ENCODE measurements at regions not wholly inside any gene's neighbourhood (a gene's known extent, or its start where the extent isn't known, plus 50 kb on each side); places are given as distances from the start of the nearest gene placed in this dataset.

DNA sequence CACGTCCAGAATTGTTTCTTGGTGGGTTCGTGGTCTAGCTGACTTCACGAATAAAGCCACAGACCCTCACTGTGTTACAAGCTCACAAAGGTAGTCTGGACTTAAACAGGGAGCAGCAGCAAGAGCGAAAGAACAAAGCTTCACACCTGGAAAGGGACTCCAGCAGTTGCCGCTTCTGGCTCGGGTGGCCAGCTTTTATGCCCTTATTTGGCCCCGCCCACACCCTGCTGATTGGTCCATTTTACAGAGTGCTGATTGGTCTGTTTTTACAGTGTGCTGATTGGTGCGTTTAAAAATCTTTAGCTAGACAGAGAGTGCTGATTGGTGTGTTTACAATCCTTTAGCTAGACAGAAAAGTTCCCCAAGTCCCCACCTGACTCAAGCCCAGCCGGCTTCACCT lies 194.2 kb upstream of the NDN start:
- in situ Hi-C loops (cut with HindIII; ENCODE audit: low pct_unique_long_range_greater_than_20kb, low sequenced_read_pairs): no loop called here
- no peak for DNase-seq (ENCODE audit: low read depth)

DNA sequence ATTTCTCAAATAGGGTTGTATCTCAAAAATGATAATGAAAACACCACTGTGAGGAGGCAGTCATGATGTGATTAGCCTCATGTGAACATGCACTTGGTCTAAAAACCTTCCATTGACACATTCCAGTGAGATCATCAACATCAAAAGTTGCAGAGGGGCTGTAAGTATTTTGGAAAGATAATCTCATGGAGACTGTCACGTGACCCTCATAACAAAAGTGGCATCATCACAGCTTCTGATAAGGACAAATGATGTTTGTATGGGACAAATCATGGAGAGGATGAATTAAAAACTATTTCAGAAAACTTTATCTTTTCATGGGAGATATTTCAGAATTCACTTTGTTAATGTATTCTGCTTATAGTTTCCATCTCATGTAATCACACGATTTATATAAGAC lies 203.1 kb upstream of the NDN start:
- in situ Hi-C loops (cut with HindIII; ENCODE audit: low pct_unique_long_range_greater_than_20kb, low sequenced_read_pairs): no loop called here
- DNase-seq (ENCODE audit: low read depth): no peak

DNA sequence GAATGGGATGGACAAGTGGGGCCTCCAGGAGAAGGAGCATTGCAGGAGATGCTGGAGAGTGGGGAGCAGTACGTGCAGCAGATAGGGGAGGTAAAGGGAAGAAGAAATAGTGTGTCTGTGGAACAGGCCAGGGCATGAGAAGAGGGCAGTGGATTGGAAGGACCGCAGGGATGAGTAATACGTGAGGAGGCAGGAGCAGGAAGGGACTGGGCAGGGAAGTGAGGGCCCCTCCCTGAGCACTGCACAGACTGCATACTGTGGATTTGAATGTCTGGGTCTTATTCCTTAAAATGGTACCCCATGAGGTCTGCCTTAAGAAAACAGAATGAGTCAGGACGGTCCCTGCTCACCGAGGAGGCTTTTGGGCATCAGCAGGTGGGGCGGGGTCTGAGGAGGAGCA lies 210.0 kb upstream of the NDN start:
- in situ Hi-C loops (cut with HindIII; ENCODE audit: low pct_unique_long_range_greater_than_20kb, low sequenced_read_pairs): no loop called here
- DNase-seq (ENCODE audit: low read depth): no peak

DNA sequence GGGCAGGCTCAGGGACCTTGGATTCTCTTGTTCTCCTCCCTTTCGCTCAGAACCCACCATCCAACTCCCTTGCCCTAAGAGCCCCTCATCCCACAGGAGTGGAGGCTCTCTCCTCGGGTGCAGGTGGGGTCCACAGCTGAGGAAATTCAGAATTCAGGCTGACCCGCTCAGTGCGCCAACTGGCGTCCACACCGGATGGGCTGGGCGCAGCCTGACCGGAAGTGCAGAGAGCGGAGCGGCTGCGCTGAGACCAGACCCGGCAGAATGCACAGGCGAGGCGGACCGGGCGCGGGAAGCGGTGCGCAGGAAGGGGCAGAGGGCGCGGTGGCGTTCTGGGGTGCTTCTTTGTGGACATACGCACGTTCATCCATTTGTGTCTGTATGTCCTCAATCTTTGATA lies 210.4 kb upstream of the NDN start:
- no peak for DNase-seq (ENCODE audit: low read depth)
- in situ Hi-C loops (cut with HindIII; ENCODE audit: low pct_unique_long_range_greater_than_20kb, low sequenced_read_pairs): no loop called here

DNA sequence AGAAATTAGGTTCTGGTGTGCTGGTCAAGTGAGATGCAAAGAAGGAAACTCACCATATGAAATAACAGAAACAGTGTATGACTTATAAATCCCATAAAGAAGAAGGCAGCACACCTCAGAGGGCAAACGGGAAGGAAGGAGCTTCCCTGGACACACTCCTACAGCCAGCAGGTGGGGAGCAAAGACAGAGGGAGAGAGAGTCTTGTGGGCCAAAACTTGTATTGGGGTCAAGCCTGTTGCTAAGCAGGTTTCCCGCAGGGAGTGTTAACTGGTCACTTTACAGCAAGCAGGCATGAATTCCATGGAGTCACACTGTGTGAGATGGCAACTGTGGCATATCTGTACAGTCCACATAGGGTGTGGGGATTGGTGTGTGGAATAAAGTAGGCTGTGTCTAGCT lies 222.9 kb upstream of the NDN start:
- in situ Hi-C loops (cut with HindIII; ENCODE audit: low pct_unique_long_range_greater_than_20kb, low sequenced_read_pairs): no loop called here
- DNase-seq (ENCODE audit: low read depth): no peak

DNA sequence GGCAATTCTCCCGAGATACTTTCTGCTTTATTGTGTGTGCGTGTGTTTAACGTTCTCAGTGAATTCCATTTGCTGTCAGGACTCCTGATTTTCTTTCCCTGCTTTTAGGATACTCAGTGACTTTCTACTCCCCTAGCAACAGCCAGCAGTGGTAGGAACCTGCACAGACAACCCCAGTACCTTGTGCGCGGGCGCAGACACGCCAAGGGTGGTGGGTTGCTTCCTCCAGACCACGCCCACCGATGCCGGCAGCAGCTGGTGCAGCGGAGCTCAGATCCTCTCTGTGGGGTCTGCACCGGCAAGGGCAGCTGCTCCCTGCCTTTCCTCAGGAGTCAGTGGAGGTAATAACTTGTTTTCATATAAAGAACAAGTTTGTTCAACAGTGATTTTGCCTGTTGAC lies 225.1 kb upstream of the NDN start:
- DNase-seq (ENCODE audit: low read depth): no peak
- in situ Hi-C loops (cut with HindIII; ENCODE audit: low pct_unique_long_range_greater_than_20kb, low sequenced_read_pairs): no loop called here

DNA sequence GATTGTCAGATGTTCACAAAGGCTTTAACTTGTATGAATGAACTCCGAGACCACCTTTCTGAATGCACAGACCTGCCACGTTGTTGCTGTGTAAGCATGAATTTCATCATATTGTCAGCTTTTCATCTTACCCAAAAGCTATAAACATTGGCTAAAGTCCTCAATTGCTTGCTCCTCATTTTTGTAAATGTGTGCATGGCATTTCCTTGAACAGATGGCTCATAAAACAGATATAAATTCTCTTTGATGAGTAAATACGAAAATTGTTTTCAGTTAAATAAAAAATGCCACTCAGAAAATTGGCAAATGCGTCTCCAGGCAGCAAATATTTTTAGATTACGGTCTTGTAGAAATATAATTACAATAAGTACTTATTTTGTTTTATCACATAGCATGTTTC lies 226.0 kb upstream of the NDN start:
- no peak for DNase-seq (ENCODE audit: low read depth)
- in situ Hi-C loops (cut with HindIII; ENCODE audit: low pct_unique_long_range_greater_than_20kb, low sequenced_read_pairs): no loop called here

DNA sequence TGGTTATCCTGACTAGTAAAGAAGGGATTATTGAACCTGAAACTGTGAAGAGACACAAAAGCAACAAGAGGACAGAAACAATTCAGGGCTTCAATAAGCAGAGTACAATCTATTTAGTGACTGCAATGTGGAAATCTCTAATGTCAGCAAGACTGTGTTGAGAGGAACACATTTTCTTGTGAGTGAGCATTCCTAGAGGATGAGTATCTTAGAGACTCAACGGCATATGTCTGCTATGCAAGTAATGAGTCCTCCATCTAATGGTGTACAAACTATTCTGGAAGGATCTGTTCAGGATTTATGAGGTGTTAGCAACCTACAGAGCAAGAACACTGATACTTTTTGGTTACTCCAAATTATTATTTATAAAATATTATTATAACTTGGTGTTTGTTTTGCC lies 226.5 kb upstream of the NDN start:
- in situ Hi-C loops (cut with HindIII; ENCODE audit: low pct_unique_long_range_greater_than_20kb, low sequenced_read_pairs): no loop called here
- no peak for DNase-seq (ENCODE audit: low read depth)

DNA sequence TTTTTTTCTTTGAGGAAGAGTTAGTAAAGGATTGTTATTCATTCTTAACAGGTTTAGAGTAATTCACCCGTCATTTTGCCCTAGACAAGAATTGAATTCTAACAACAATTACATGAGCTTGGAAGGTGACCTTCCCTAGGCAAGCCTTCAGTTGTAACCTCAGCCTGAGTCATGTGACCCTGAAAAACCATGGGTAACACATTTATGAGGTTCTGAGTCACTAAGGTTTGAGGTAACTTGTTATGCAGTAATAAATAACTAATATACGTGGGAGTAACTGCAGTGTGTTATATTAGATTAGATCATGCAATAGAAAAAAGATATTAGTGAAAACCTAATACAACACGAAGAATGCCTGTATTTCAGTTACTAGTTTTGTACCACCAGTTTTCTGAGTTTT lies 237.6 kb upstream of the NDN start:
- in situ Hi-C loops (cut with HindIII; ENCODE audit: low pct_unique_long_range_greater_than_20kb, low sequenced_read_pairs): no loop called here
- DNase-seq (ENCODE audit: low read depth): no peak

DNA sequence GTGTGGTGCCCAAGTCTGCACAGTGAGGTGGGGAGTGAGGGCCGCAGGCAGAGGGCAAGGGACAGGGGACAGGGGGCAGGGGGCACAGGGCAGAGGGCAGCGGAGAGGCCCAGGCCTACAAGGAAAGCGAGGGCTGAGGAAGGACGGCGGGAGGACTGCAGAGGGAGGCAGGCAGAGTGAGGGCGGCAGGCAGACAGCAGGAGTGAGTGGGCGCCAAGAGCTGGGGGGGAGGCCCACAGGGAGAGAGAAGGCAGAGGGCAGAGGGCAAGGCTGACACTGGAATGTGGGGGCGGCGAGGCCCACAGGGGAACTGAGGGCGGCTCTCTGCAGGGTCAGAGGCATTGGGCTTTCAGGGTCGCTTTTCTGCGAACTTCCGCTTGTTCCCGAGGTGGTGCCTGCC lies 267.8 kb upstream of the NDN start:
- in situ Hi-C loops (cut with HindIII; ENCODE audit: low pct_unique_long_range_greater_than_20kb, low sequenced_read_pairs): no loop called here
- no peak for DNase-seq (ENCODE audit: low read depth)

DNA sequence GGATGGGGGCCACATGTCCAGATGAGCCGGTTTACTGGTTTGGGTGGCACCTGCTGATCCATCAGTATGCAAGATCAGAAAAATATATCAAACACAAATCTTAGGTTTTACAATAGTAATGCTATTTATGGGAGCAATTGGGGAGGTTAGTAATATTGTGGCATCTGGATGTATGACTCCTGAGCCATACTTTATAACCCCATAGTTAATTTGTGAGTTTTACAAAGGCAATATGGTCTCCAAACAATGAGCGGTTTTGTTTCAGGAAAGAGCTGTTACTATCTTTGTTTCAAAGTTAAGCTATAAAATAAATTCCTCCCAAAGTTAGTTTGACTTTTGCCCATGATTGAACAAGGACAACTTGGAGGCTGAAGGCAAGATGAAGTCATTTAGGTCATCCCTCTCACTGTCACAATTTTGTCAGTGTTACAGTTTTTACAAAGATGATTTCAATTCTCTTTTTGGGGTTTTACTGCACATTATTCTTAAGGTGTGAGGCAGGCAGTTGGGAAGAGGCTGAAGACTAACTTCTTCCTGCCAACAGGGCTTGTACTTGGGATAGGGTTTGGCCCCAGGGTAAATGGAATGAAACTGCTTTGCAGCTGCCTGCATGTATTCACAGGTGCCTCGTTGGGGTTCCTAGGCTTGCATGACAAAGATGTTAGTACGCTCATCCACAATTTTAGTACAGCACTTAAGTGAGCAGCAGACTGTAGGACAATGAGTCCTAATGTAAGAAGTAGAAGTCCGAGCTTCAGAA lies 296.6 kb upstream of the NDN start:
- no peak for DNase-seq (ENCODE audit: low read depth)
- in situ Hi-C loops (cut with HindIII; ENCODE audit: low pct_unique_long_range_greater_than_20kb, low sequenced_read_pairs): no loop called here

DNA sequence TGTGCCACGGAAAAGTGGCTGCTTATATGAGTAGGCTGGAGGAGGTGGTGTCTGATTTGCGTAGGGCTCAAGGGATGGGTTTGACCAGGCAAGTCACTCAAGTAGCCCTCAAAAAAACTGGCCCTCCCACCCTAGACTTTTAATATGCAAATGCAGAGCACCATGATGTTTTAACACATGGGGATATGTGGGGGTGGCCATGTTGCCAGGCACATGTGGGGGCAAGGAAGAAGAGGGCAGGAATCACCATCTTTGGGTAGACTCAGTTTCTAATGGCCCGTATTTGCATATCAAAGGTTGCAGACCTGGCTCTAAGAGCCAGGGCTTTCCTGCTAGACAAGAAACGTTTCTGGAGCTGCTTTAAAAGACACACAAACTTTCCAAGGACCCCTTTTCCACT lies 307.2 kb upstream of the NDN start:
- in situ Hi-C loops (cut with HindIII; ENCODE audit: low pct_unique_long_range_greater_than_20kb, low sequenced_read_pairs): no loop called here
- DNase-seq (ENCODE audit: low read depth): no peak

DNA sequence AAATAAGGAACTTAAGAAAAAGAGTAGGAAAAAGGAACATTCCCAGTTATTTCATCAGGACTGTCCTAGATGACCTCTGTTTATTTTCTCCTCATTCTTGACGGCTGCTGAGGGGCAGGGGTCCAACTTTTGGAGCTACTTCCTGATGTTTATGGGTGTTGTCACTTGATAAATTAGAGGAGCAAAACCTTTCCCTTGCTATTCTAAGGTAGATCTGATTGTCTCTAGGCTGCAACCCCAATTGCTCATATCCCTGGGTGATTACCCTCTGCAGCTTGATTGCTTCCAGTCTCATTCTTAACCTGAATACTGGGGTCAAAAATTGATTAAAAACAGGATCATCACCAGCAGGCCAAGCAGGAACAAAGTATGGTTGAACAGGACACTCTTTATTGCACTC lies 311.0 kb upstream of the NDN start:
- in situ Hi-C loops (cut with HindIII; ENCODE audit: low pct_unique_long_range_greater_than_20kb, low sequenced_read_pairs): no loop called here
- no peak for DNase-seq (ENCODE audit: low read depth)

DNA sequence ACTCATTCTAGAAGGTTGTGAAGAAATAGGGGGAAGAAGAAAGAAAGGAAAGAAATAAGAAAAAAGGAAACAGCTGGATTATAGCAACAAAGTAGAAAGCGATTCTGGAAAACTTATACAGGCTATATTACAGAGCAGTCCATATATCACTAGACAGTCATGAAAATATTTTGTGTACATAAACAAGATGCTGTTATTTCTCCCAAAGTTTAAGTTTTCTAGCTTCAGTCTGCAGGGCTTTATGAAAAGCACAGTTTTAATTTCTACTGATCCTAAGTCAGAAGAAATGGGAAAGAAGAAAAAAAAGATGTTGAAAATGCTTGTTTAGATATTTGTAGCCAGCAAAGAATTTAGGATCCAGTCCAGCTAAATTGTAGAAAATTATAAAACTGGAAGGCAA lies 321.4 kb upstream of the NDN start:
- no peak for DNase-seq (ENCODE audit: low read depth)
- in situ Hi-C loops (cut with HindIII; ENCODE audit: low pct_unique_long_range_greater_than_20kb, low sequenced_read_pairs): no loop called here

DNA sequence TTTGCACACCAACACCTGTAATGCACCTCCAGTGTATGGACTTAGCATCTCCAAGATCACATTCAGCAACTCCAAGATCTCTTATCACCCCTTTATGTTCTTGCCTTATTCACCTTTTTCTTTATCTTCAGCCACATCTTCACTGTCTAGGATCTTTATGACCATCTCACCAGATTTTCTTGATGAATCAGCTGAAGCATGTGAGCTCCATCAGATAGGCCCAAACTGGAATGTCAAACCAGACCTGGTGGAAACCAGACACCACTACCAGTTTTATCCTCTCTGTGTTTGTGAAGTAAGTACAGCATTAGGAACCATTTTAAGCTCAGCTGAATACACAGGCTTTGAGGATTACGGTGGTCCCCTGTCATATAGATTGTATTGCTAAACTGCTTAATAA lies 330.4 kb upstream of the NDN start:
- DNase-seq (ENCODE audit: low read depth): no peak
- in situ Hi-C loops (cut with HindIII; ENCODE audit: low pct_unique_long_range_greater_than_20kb, low sequenced_read_pairs): no loop called here

DNA sequence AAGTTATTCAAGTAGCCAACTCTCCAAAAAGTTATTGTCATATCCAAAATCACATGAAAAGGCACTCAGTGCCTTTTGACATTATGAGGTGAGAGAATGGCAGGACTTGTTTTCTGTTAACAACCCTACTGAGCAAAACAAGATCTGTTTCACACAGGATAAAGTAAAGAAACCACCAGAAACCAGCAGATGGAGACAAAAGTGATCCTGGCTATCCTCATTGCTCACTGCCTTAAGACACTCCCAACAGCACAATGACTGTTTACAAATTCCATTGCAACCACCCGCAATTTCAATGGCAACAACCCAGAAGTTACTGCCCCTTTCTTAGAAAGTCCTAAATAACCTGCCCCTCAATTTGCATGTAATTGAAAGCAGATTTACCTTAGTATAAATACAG lies 352.6 kb upstream of the NDN start:
- DNase-seq (ENCODE audit: low read depth): no peak
- in situ Hi-C loops (cut with HindIII; ENCODE audit: low pct_unique_long_range_greater_than_20kb, low sequenced_read_pairs): no loop called here

DNA sequence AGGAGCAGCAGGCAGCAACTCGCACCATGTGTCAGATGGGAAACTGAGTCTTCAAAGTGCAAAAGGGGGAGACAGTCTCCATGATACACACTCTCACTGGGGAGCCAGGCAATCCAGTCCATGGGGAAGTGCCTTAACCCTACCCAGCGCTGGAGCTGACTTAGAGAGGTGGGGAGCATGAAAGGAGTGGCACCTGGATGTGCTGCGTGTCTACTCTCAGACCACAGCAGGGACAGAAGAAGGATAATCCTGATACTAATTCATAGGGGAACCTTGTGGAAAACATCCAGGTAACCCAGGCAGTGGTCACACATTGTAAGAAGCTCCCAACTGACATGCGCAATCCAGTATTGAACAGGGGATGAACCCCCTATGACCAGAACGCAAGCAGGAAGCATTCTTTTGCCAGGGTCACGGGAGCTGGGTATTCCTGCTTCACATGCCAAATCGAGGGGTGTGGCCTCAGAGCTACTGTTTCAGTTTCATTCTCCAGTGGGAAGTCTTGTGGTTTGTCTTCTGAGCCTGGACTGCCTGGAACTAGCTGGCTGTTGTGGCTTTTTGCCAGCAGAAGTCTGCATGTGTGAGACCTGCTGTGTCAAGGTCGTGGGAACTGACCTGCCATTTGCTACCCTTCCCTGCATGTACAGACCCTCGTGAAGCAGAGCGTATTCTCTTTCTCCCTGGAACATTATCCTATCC lies 367.6 kb upstream of the NDN start:
- in situ Hi-C loops (cut with HindIII; ENCODE audit: low pct_unique_long_range_greater_than_20kb, low sequenced_read_pairs): no loop called here
- no peak for DNase-seq (ENCODE audit: low read depth)

DNA sequence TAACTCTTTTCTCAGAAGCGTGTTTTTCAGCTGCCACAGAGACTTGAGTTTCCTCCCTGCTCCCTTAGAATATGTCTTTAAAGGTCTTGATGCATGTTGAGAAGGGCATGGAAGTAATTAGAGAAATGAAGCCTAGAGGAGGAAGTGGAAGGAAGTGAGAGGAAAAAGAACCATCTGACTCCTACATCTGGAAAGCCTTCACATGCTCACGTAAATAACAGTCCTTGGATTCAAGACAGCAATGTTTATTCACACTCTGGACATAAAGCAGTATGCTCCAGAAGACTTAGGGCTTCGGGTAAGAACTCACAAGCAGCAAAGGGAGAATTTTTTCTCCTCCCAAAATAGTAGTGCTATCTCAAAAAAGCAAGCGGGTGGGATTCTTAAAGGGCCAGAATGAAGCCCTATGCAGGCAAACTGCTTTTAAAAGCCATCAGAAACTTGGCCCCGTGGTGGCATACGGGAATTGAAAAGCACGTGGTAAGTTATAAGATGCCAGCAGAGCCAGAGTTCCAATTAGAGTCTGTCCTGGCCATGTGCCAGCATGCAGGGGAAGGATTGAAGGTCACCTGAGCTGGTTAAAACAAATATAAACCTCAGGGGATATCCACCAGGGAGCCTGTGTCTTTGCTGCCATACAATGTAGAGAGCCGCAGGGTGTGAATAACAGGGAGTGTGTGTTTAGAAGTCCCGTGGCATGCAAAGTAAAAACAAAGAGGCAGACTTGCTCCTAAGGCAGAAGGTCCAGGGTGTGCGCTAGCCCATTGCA lies 380.8 kb upstream of the NDN start:
- DNase-seq (ENCODE audit: low read depth): no peak
- in situ Hi-C loops (cut with HindIII; ENCODE audit: low pct_unique_long_range_greater_than_20kb, low sequenced_read_pairs): no loop called here

DNA sequence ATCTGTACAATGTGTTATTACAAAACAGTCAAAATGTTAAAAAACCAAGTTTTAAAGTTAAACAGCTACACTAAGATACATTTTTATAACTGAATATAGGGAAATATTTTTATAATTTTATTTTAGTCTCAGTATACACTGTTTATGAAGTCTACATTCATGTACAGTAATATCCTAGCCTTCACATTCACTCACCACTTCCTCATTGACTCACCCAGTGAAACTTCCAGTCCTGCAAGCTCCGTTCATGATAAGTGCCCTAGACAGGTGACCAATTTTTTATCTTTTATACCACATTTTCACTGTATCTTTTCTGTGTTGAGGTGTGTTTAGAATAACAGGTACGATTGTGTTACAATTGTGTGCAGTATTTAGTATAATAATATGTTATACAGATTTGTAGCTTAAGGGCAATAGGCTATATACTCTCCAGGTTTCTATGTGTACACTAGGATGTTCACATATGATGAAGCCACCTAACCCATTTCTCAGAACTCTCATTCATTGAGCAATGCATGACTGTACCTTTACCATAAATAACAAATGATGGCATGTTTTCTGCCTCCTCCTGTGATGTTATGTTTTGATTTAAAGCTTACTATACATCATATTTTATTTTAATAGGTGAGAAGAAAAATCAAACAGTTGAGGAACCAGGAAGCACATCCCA lies 388.4 kb upstream of the NDN start:
- DNase-seq (ENCODE audit: low read depth): no peak
- in situ Hi-C loops (cut with HindIII; ENCODE audit: low pct_unique_long_range_greater_than_20kb, low sequenced_read_pairs): no loop called here

All from Caki2 (cell line).